ENCODE measurements at regions not wholly inside any gene's neighbourhood (a gene's known extent, or its start where the extent isn't known, plus 50 kb on each side); places are given as distances from the start of the nearest gene placed in this dataset.

GRCh38 chr13:22468824-22469223 is 712.0 kb upstream of the SGCG start:
- Histone ChIP-seq H2BK120ac (replicated peaks; ENCODE audit: low read depth, low read length) (no peak overlapping the region), H2BK15ac (ENCODE audit: low read length) (no peak overlapping the region), H2BK12ac (ENCODE audit: low read depth, low read length) (no peak overlapping the region), H3K79me1 (ENCODE audit: low read depth, low read length) (no peaks in the 10 kb centered on the region), H2BK20ac (ENCODE audit: low read length) (no peak overlapping the region), H3K4me2 (ENCODE audit: insufficient read depth in 1 of 2, low read depth in 2 of 2, low read length in 2 of 2) (no peak overlapping the region), H4K8ac (ENCODE audit: extremely low read depth, insufficient read depth, low read length) (no peak overlapping the region), H3K4me1 (replicated peaks in 1 of 4; ENCODE audit: control insufficient read depth in 3 of 4, insufficient read depth in 4 of 4, low read length in 3 of 4) (no peaks in the 10 kb centered on the region), H3K27ac (ENCODE audit: low read depth, low read length) (no peak overlapping the region), H3K9me3 (ENCODE audit: insufficient read depth in 2 of 2, low read depth in 1 of 2, low read length in 1 of 2) (no peaks in the 10 kb centered on the region), H4K5ac (ENCODE audit: insufficient read length, low read depth, low read length) (no peak overlapping the region), H4K91ac (replicated peaks; ENCODE audit: insufficient read length, low read length) (no peak overlapping the region), H2AK5ac (ENCODE audit: low read depth, low read length) (no peak overlapping the region), H3K9ac (replicated peaks in 1 of 4; ENCODE audit: extremely low read depth in 1 of 4, low read depth in 3 of 4, low read length in 3 of 4) (no peak overlapping the region), H3K14ac (ENCODE audit: insufficient read length) (no peak overlapping the region), H3K4me3 (ENCODE audit: extremely low read depth in 1 of 4, insufficient read depth in 2 of 4, low read depth in 3 of 4, low read length in 4 of 4) (no peak overlapping the region), H3K23ac (ENCODE audit: insufficient read length) (no peak overlapping the region), H3K79me2 (ENCODE audit: control insufficient read depth in 1 of 2, insufficient read depth in 2 of 2, low read length in 2 of 2) (no peaks in the 10 kb centered on the region), H3K23me2 (ENCODE audit: low read depth, low read length) (no peaks in the 10 kb centered on the region), H2AFZ (ENCODE audit: low read length) (no peak overlapping the region), H3K27me3 (replicated peaks in 1 of 4; ENCODE audit: control insufficient read depth in 3 of 4, extremely low read depth in 1 of 4, insufficient read depth in 3 of 4, low read length in 3 of 4) (no peaks in the 10 kb centered on the region), H3K56ac (replicated peaks; ENCODE audit: insufficient read length, low read depth, low read length) (no peak overlapping the region), H3K4ac (replicated peaks; ENCODE audit: insufficient read length, low read depth, low read length) (no peak overlapping the region), H2BK5ac (ENCODE audit: low read depth, low read length) (no peak overlapping the region), H4K20me1 (replicated peaks in 1 of 2; ENCODE audit: control insufficient read depth in 1 of 2, insufficient read depth in 2 of 2, low read length in 2 of 2) (no peaks in the 10 kb centered on the region), H3K36me3 (ENCODE audit: control insufficient read depth in 2 of 4, insufficient read depth in 4 of 4, low read length in 3 of 4) (no peaks in the 10 kb centered on the region), H3K18ac (ENCODE audit: extremely low read depth, low read length) (no peak overlapping the region)
- 91% methylated on average over 4 of the region's 4 CpGs; no CpG with 5 or more reads in 1 of the 2 experiments for WGBS, 2 experiments (ENCODE audit: extremely low coverage in 1 of 2, insufficient coverage in 1 of 2, insufficient read length in 1 of 2, insufficient replicate concordance in 2 of 2, low coverage in 1 of 2, low lambda C conversion rate in 2 of 2, missing lambda C conversion rate in 1 of 2)
- no peak for FAIRE-seq
- no peak for DNase-seq (ENCODE audit: low read depth in 1 of 2, low spot score in 2 of 2)
- ChIA-PET POLR2A (ENCODE audit: partially characterized antibody) (no interaction called here), CTCF (ENCODE audit: partially characterized antibody) (interaction anchor here (0.8 kb wide), 1 partner anchor 623 kb away, joined by 4 read pairs; no protein-coding TSS in a partner anchor)
- TF ChIP-seq SP2 (IDR thresholded peaks at IDR 0.05; ENCODE audit: low read length): no peak
- TF ChIP-seq FOSL1 (IDR thresholded peaks at IDR 0.05; ENCODE audit: insufficient read depth, low read depth, low read length): no peak
- TF ChIP-seq BRCA1 (IDR thresholded peaks at IDR 0.05; ENCODE audit: low read depth, low read length): no peak
- no peak for TF ChIP-seq SUZ12 (IDR thresholded peaks at IDR 0.05; ENCODE audit: low read length)
- no peak for TF ChIP-seq TAF1 (IDR thresholded peaks at IDR 0.05; ENCODE audit: low read depth, low read length)
- TF ChIP-seq USF2 (IDR thresholded peaks at IDR 0.05; ENCODE audit: low read length): no peak
- no peak for TF ChIP-seq KDM4A (IDR thresholded peaks at IDR 0.05; ENCODE audit: low read depth, low read length, severe bottlenecking)
- TF ChIP-seq TEAD4 (IDR thresholded peaks at IDR 0.05; ENCODE audit: low read depth, low read length): no peak
- TF ChIP-seq TBP (IDR thresholded peaks at IDR 0.05; ENCODE audit: low read depth, low read length): no peak
- TF ChIP-seq CREB1 (IDR thresholded peaks at IDR 0.05): no peak
- TF ChIP-seq, protein P1, sequence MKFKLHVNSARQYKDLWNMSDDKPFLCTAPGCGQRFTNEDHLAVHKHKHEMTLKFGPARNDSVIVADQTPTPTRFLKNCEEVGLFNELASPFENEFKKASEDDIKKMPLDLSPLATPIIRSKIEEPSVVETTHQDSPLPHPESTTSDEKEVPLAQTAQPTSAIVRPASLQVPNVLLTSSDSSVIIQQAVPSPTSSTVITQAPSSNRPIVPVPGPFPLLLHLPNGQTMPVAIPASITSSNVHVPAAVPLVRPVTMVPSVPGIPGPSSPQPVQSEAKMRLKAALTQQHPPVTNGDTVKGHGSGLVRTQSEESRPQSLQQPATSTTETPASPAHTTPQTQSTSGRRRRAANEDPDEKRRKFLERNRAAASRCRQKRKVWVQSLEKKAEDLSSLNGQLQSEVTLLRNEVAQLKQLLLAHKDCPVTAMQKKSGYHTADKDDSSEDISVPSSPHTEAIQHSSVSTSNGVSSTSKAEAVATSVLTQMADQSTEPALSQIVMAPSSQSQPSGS (IDR thresholded peaks at IDR 0.05; ENCODE audit: low read length): no peak
- no peak for TF ChIP-seq EZH2 (IDR thresholded peaks at IDR 0.05; ENCODE audit: low read depth, low read length, severe bottlenecking)
- no peak for TF ChIP-seq RFX5 (IDR thresholded peaks at IDR 0.05; ENCODE audit: borderline replicate concordance, low read depth, low read length)
